HepG2 (cell line): ENCODE measurements at regions not wholly inside any gene's neighbourhood (a gene's known extent, or its start where the extent isn't known, plus 50 kb on each side); places are given as distances from the start of the nearest gene placed in this dataset.

Source experiments
- ATAC-seq: fragments of 200-7000 bp; cut with Tn5 transposase; 3 replicates; pipeline ENCODE4 v1.9.1; 2020; ENCODE audit warnings: mild to moderate bottlenecking, moderate library complexity
- BruUV-seq: library from RNA; stranded (reverse); fragments of 400-500 nt; replicated peaks from 2 replicates; lab custom pipeline; 2021; lab: Mats Ljungman, UMichigan
- CTCF ChIA-PET: fragments of 300-600 bp; formaldehyde crosslinking; extraction: SDS; loops from one replicate; lab custom pipeline; 2021; ENCODE audit warnings: low total read pairs, inconsistent platforms, low intra/inter-chr PET ratio; lab: Yijun Ruan, JAX
- POLR2A ChIA-PET: fragments of 350-600 bp; sonication (Branson Sonifier 250); formaldehyde crosslinking; loops from one replicate; lab custom pipeline; 2020; ENCODE audit warnings: antibody characterized with exemption, inconsistent platforms; lab: Yijun Ruan, JAX
- DNase-seq: peaks from one replicate; pipeline ENCODE4 v3.0.0-alpha.2; 2015; ENCODE audit warnings: low spot score
- FAIRE-seq: peaks from 3 replicates; lab custom pipeline; 2011; peaks lifted over from hg19 to GRCh38; lab: Jason Lieb, UNC
- H2AFZ ChIP-seq: one replicate; pipeline ENCODE4 v1.6.1; 2011; ENCODE audit warnings: low read length, inconsistent platforms
- H3K27ac ChIP-seq: fragments of 300-600 bp; 3 replicates; pipeline ENCODE4 v1.8.0; 2011; ENCODE audit warnings: mixed run types, mild to moderate bottlenecking, mixed read lengths, low read length, inconsistent platforms; ENCODE audit not compliant: insufficient read depth; ENCODE audit errors: extremely low read length
- H3K27me3 ChIP-seq, 2 experiments: fragments of 200-600 bp in 1 of 2; 2 replicates in 1 of 2; 3 replicates in 1 of 2; pipeline versions ENCODE4 v1.6.0 to v1.8.0; 2011; ENCODE audit warnings: low read length in 2 of 2, mild to moderate bottlenecking in 2 of 2, moderate library complexity in 2 of 2, inconsistent platforms in 1 of 2; ENCODE audit not compliant: insufficient read depth in 2 of 2, control insufficient read depth in 1 of 2
- H3K36me3 ChIP-seq, 2 experiments: fragments of 200-600 bp in 1 of 2; replicated peaks in 1 of 2; 2 replicates in 1 of 2; 3 replicates in 1 of 2; pipeline versions ENCODE4 v1.5.1 to v1.8.0; 2011; ENCODE audit warnings: low read length in 2 of 2, inconsistent platforms in 1 of 2; ENCODE audit not compliant: insufficient read depth in 2 of 2, control insufficient read depth in 1 of 2
- H3K4me1 ChIP-seq: 2 replicates; pipeline ENCODE4 v1.5.1; 2012; ENCODE audit warnings: low read length, inconsistent platforms; ENCODE audit not compliant: insufficient read depth
- H3K4me2 ChIP-seq: 2 replicates; pipeline ENCODE4 v1.6.0; 2011; ENCODE audit warnings: low read depth, low read length, inconsistent platforms
- H3K4me3 ChIP-seq, 3 experiments: fragments of 200-600 bp in 1 of 3; sonication (generic), shearing (Covaris generic) in 1 of 3; replicated peaks in 1 of 3; 2 replicates each; pipeline ENCODE4 v1.5.1; 2011 to 2016; ENCODE audit warnings: low read length in 3 of 3, inconsistent platforms in 2 of 3, low read depth in 2 of 3, mild to moderate bottlenecking in 2 of 3, control low read depth in 1 of 3, mixed read lengths in 1 of 3; ENCODE audit not compliant: insufficient read depth in 1 of 3
- H3K79me2 ChIP-seq: one replicate; pipeline ENCODE4 v1.6.1; 2011; ENCODE audit warnings: low read length, inconsistent platforms; ENCODE audit not compliant: insufficient read depth
- H3K9ac ChIP-seq: 2 replicates; pipeline ENCODE4 v1.6.0; 2011; ENCODE audit warnings: mild to moderate bottlenecking, low read depth, low read length, inconsistent platforms; ENCODE audit not compliant: insufficient read depth
- H3K9me3 ChIP-seq: 2 replicates; pipeline ENCODE4 v1.5.1; 2012; ENCODE audit warnings: mild to moderate bottlenecking, low read length
- H4K20me1 ChIP-seq: 2 replicates; pipeline ENCODE4 v1.6.0; 2011; ENCODE audit warnings: inconsistent platforms, mild to moderate bottlenecking, low read length, moderate library complexity; ENCODE audit not compliant: insufficient read depth
- BATF2 ChIP-seq: sonication (generic); formaldehyde crosslinking; IDR thresholded peaks from 2 replicates; pipeline ENCODE4 v1.8.0; 2022; ENCODE audit warnings: mild to moderate bottlenecking, missing genetic modification reagents, moderate library complexity
- ISL2 ChIP-seq: sonication (generic); formaldehyde crosslinking; IDR thresholded peaks from 2 replicates; pipeline ENCODE4 v1.5.0; 2020; ENCODE audit warnings: missing genetic modification reagents
- MYC ChIP-seq: sonication (generic); formaldehyde crosslinking; IDR thresholded peaks from 2 replicates; pipeline ENCODE4 v1.9.0; 2021; ENCODE audit warnings: missing genetic modification reagents, borderline replicate concordance
- ZKSCAN5 ChIP-seq: sonication (generic); formaldehyde crosslinking; IDR thresholded peaks from 2 replicates; pipeline ENCODE4 v1.5.1; 2020; ENCODE audit warnings: mild to moderate bottlenecking, missing genetic modification reagents
- ZNF234 ChIP-seq: sonication (generic); formaldehyde crosslinking; conservative IDR thresholded peaks from 2 replicates; pipeline ENCODE4 v1.5.1; 2020; ENCODE audit warnings: mild to moderate bottlenecking, missing genetic modification reagents
- ZNF414 ChIP-seq: sonication (generic); formaldehyde crosslinking; IDR thresholded peaks from 2 replicates; pipeline ENCODE4 v1.5.0; 2020; ENCODE audit warnings: missing genetic modification reagents
- ZNF530 ChIP-seq: sonication (generic); formaldehyde crosslinking; IDR thresholded peaks from 2 replicates; pipeline ENCODE4 v1.5.0; 2020; ENCODE audit warnings: low read depth, mild to moderate bottlenecking, missing genetic modification reagents
- ZNF550 ChIP-seq: sonication (generic); formaldehyde crosslinking; IDR thresholded peaks from 2 replicates; pipeline ENCODE4 v1.4.0; 2020; ENCODE audit warnings: mild to moderate bottlenecking, missing genetic modification reagents, borderline replicate concordance
- ZNF562 ChIP-seq: sonication (generic); formaldehyde crosslinking; IDR thresholded peaks from 2 replicates; pipeline ENCODE4 v1.8.0; 2022; ENCODE audit warnings: missing genetic modification reagents, borderline replicate concordance
- ZNF670 ChIP-seq: sonication (generic); formaldehyde crosslinking; IDR thresholded peaks from 2 replicates; pipeline ENCODE4 v1.8.0; 2022; ENCODE audit warnings: mild to moderate bottlenecking, missing genetic modification reagents, borderline replicate concordance
- ZNF713 ChIP-seq: sonication (generic); formaldehyde crosslinking; IDR thresholded peaks from 2 replicates; pipeline ENCODE4 v1.4.0; 2020; ENCODE audit warnings: mild to moderate bottlenecking, missing genetic modification reagents
- ZNF839 ChIP-seq: sonication (generic); formaldehyde crosslinking; IDR thresholded peaks from 2 replicates; pipeline ENCODE4 v1.4.0; 2020; ENCODE audit warnings: missing genetic modification reagents, mild to moderate bottlenecking, borderline replicate concordance
- WGBS: methylation state at CpG from one replicate; pipeline ENCODE4 v1.1.6; 2017; ENCODE audit warnings: low lambda C conversion rate; 5-methylcytosine and 5-hydroxymethylcytosine counted together
- in situ Hi-C: cut with HindIII; loops from 2 replicates; pipeline ENCODE4 v1.10.0; 2017; ENCODE audit warnings: low pct_unique_long_range_greater_than_20kb; ENCODE audit not compliant: extremely low pct_ligation_motif_present
- intact Hi-C: fragments of 100-400 bp; cut with micrococcal nuclease; formaldehyde crosslinking; loops from one replicate; pipeline ENCODE4 v1.10.0; 2022; ENCODE audit not compliant: unreplicated experiment
- TF ChIP-seq, protein P1 (sequence below): sonication (generic); formaldehyde crosslinking; conservative IDR thresholded peaks from 2 replicates; pipeline ENCODE4 v1.8.0; 2022; ENCODE audit warnings: missing genetic modification reagents
- TF ChIP-seq, protein P2 (sequence below): sonication (generic); formaldehyde crosslinking; IDR thresholded peaks from 2 replicates; pipeline ENCODE4 v1.4.0; 2020; ENCODE audit warnings: mild to moderate bottlenecking, missing genetic modification reagents
- TF ChIP-seq, protein P3 (sequence below): sonication (generic); formaldehyde crosslinking; IDR thresholded peaks from 2 replicates; pipeline ENCODE4 v1.5.0; 2020; ENCODE audit warnings: mild to moderate bottlenecking, missing genetic modification reagents
- TF ChIP-seq, protein P4 (sequence below): sonication (generic); formaldehyde crosslinking; IDR thresholded peaks from 2 replicates; pipeline ENCODE4 v1.4.0; 2020; ENCODE audit warnings: missing genetic modification reagents, borderline replicate concordance

DNA sequence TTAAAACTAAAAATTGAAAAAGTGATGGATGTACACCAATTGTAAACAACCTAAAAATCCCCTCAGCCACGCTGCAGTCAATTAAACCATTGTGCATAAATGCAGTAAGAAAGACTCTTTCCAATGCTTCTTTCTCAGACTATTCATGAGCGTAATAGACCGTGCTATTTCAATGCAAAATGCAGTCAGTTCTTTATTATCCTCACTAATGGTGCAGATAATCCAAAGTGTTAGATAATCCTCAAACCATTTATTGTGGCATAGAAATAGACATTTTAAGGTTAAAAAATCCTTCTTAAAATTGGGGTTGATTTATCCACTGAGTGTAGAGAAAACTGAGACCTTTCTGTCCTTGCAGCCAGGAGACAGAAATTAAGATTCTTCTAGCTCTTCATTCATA lies 1862.8 kb downstream of the EFNA5 start (continued):
- TF ChIP-seq, protein P1, sequence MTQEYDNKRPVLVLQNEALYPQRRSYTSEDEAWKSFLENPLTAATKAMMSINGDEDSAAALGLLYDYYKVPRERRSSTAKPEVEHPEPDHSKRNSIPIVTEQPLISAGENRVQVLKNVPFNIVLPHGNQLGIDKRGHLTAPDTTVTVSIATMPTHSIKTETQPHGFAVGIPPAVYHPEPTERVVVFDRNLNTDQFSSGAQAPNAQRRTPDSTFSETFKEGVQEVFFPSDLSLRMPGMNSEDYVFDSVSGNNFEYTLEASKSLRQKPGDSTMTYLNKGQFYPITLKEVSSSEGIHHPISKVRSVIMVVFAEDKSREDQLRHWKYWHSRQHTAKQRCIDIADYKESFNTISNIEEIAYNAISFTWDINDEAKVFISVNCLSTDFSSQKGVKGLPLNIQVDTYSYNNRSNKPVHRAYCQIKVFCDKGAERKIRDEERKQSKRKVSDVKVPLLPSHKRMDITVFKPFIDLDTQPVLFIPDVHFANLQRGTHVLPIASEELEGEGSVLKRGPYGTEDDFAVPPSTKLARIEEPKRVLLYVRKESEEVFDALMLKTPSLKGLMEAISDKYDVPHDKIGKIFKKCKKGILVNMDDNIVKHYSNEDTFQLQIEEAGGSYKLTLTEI = no peak
- TF ChIP-seq MYC (no peak), ZNF414 (CRISPR knock-in tag) (no peak), BATF2 (CRISPR knock-in tag) (no peak)
- TF ChIP-seq, protein P2, sequence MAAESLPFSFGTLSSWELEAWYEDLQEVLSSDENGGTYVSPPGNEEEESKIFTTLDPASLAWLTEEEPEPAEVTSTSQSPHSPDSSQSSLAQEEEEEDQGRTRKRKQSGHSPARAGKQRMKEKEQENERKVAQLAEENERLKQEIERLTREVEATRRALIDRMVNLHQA (CRISPR knock-in tag) = no peak

DNA sequence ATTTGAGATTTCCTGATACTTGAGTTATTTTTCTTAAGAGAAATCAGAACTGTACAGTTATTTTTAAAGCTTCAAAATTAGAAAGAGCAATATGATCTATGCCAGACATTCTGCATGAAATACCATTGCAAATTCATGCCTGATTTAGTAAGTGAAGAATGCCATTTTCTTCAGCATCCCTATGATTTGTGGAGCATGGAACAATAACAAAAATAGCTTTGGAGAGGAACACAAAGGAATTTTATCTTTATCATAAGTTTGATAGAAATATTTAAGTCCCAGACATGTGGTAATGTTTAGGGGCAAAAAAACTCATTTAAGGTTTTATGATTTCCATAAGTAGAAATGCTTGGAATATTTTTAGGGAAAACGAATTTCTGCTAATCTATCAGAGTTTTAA lies 1863.4 kb downstream of the EFNA5 start:
- no peak for ATAC-seq
- no TSS peak for BruUV-seq
- no peak overlapping the region for H3K4me2 ChIP-seq
- H3K79me2 ChIP-seq = no peaks in the 10 kb centered on the region
- no peak overlapping the region for H2AFZ ChIP-seq
- in situ Hi-C loops (no loop called here), intact Hi-C loops (no loop called here)
- 0% methylated on average over 1 of the region's 1 CpG for WGBS
- peaks cover 12% of the 10 kb centered on the region for H3K9me3 ChIP-seq
- no peak for FAIRE-seq
- no peaks in the 10 kb centered on the region for H4K20me1 ChIP-seq
- no peaks in the 10 kb centered on the region for H3K4me1 ChIP-seq
- H3K27me3 ChIP-seq = no peaks in the 10 kb centered on the region
- H3K36me3 ChIP-seq = no peaks in the 10 kb centered on the region
- H3K9ac ChIP-seq = no peak overlapping the region
- ChIA-PET POLR2A (no interaction called here), CTCF (no interaction called here)
- H3K27ac ChIP-seq = no peak overlapping the region
- DNase-seq = no peak
- no peak overlapping the region for H3K4me3 ChIP-seq
- no peak for TF ChIP-seq ISL2 (CRISPR knock-in tag)
- no peak for TF ChIP-seq ZNF530 (CRISPR knock-in tag)
- TF ChIP-seq ZNF234 (CRISPR knock-in tag) = no peak
- TF ChIP-seq, protein P3, sequence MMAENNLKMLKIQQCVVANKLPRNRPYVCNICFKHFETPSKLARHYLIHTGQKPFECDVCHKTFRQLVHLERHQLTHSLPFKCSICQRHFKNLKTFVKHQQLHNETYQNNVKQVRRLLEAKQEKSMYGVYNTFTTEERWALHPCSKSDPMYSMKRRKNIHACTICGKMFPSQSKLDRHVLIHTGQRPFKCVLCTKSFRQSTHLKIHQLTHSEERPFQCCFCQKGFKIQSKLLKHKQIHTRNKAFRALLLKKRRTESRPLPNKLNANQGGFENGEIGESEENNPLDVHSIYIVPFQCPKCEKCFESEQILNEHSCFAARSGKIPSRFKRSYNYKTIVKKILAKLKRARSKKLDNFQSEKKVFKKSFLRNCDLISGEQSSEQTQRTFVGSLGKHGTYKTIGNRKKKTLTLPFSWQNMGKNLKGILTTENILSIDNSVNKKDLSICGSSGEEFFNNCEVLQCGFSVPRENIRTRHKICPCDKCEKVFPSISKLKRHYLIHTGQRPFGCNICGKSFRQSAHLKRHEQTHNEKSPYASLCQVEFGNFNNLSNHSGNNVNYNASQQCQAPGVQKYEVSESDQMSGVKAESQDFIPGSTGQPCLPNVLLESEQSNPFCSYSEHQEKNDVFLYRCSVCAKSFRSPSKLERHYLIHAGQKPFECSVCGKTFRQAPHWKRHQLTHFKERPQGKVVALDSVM (CRISPR knock-in tag) = no peak
- no peak for TF ChIP-seq ZNF562
- no peak for TF ChIP-seq ZNF713 (CRISPR knock-in tag)
- no peak for TF ChIP-seq ZNF839 (CRISPR knock-in tag)
- TF ChIP-seq ZKSCAN5 (CRISPR knock-in tag) = no peak
- TF ChIP-seq, protein P4, sequence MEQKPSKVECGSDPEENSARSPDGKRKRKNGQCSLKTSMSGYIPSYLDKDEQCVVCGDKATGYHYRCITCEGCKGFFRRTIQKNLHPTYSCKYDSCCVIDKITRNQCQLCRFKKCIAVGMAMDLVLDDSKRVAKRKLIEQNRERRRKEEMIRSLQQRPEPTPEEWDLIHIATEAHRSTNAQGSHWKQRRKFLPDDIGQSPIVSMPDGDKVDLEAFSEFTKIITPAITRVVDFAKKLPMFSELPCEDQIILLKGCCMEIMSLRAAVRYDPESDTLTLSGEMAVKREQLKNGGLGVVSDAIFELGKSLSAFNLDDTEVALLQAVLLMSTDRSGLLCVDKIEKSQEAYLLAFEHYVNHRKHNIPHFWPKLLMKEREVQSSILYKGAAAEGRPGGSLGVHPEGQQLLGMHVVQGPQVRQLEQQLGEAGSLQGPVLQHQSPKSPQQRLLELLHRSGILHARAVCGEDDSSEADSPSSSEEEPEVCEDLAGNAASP (CRISPR knock-in tag) = no peak
- TF ChIP-seq ZNF550 (CRISPR knock-in tag) = no peak
- no peak for TF ChIP-seq ZNF670
